ENCODE measurements at regions not wholly inside any gene's neighbourhood (a gene's known extent, or its start where the extent isn't known, plus 50 kb on each side); places are given as distances from the start of the nearest gene placed in this dataset.

DNA sequence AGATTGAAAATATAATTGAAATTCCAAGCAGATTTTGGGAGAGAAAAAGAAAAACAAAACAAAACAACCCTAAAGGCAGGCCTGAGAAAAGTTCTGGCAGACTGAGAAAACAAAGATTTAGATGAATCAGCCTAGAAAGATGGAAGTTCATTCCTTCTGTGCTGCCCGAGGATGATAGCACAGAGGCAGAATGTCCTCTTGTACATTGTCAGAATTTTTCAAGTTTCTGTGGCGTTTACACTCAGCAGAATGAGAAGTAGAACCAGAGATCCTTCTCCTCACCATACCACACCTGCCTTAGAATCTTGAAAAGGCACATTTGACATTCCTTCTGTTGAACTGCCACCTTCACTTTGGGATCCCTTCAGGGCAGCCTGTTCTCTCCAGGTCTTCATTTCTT lies 62.5 kb upstream of the IZUMO1R start (continued):
- TF ChIP-seq, protein P1, sequence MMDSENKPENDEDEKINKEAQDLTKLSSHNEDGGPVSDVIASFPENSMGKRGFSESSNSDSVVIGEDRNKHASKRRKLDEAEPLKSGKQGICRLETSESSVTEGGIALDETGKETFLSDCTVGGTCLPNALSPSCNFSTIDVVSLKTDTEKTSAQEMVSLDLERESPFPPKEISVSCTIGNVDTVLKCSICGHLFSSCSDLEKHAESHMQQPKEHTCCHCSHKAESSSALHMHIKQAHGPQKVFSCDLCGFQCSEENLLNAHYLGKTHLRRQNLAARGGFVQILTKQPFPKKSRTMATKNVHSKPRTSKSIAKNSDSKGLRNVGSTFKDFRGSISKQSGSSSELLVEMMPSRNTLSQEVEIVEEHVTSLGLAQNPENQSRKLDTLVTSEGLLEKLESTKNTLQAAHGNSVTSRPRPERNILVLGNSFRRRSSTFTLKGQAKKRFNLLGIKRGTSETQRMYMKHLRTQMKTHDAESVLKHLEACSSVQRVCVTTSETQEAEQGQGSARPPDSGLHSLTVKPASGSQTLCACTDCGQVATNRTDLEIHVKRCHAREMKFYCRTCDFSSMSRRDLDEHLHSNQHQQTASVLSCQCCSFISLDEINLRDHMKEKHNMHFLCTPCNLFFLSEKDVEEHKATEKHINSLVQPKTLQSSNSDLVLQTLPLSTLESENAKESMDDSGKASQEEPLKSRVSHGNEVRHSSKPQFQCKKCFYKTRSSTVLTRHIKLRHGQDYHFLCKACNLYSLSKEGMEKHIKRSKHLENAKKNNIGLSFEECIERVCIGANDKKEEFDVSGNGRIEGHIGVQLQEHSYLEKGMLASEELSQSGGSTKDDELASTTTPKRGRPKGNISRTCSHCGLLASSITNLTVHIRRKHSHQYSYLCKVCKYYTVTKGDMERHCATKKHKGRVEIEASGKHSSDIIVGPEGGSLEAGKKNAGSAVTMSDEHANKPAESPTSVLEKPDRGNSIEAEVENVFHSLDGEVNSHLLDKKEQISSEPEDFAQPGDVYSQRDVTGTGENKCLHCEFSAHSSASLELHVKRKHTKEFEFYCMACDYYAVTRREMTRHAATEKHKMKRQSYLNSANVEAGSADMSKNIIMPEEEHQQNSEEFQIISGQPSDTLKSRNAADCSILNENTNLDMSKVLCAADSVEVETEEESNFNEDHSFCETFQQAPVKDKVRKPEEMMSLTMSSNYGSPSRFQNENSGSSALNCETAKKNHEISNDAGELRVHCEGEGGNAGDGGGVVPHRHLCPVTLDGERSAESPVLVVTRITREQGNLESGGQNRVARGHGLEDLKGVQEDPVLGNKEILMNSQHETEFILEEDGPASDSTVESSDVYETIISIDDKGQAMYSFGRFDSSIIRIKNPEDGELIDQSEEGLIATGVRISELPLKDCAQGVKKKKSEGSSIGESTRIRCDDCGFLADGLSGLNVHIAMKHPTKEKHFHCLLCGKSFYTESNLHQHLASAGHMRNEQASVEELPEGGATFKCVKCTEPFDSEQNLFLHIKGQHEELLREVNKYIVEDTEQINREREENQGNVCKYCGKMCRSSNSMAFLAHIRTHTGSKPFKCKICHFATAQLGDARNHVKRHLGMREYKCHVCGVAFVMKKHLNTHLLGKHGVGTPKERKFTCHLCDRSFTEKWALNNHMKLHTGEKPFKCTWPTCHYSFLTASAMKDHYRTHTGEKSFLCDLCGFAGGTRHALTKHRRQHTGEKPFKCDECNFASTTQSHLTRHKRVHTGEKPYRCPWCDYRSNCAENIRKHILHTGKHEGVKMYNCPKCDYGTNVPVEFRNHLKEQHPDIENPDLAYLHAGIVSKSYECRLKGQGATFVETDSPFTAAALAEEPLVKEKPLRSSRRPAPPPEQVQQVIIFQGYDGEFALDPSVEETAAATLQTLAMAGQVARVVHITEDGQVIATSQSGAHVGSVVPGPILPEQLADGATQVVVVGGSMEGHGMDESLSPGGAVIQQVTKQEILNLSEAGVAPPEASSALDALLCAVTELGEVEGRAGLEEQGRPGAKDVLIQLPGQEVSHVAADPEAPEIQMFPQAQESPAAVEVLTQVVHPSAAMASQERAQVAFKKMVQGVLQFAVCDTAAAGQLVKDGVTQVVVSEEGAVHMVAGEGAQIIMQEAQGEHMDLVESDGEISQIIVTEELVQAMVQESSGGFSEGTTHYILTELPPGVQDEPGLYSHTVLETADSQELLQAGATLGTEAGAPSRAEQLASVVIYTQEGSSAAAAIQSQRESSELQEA (IDR thresholded peaks at IDR 0.05; ENCODE audit: low read depth), result no peak
- no peak for TF ChIP-seq SMC3 (conservative IDR thresholded peaks at IDR 0.05; ENCODE audit: insufficient read depth, low read depth, low read length)
- TF ChIP-seq, protein P2, sequence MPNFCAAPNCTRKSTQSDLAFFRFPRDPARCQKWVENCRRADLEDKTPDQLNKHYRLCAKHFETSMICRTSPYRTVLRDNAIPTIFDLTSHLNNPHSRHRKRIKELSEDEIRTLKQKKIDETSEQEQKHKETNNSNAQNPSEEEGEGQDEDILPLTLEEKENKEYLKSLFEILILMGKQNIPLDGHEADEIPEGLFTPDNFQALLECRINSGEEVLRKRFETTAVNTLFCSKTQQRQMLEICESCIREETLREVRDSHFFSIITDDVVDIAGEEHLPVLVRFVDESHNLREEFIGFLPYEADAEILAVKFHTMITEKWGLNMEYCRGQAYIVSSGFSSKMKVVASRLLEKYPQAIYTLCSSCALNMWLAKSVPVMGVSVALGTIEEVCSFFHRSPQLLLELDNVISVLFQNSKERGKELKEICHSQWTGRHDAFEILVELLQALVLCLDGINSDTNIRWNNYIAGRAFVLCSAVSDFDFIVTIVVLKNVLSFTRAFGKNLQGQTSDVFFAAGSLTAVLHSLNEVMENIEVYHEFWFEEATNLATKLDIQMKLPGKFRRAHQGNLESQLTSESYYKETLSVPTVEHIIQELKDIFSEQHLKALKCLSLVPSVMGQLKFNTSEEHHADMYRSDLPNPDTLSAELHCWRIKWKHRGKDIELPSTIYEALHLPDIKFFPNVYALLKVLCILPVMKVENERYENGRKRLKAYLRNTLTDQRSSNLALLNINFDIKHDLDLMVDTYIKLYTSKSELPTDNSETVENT (CRISPR knock-in tag; IDR thresholded peaks at IDR 0.05), result no peak
- TF ChIP-seq, protein P3, sequence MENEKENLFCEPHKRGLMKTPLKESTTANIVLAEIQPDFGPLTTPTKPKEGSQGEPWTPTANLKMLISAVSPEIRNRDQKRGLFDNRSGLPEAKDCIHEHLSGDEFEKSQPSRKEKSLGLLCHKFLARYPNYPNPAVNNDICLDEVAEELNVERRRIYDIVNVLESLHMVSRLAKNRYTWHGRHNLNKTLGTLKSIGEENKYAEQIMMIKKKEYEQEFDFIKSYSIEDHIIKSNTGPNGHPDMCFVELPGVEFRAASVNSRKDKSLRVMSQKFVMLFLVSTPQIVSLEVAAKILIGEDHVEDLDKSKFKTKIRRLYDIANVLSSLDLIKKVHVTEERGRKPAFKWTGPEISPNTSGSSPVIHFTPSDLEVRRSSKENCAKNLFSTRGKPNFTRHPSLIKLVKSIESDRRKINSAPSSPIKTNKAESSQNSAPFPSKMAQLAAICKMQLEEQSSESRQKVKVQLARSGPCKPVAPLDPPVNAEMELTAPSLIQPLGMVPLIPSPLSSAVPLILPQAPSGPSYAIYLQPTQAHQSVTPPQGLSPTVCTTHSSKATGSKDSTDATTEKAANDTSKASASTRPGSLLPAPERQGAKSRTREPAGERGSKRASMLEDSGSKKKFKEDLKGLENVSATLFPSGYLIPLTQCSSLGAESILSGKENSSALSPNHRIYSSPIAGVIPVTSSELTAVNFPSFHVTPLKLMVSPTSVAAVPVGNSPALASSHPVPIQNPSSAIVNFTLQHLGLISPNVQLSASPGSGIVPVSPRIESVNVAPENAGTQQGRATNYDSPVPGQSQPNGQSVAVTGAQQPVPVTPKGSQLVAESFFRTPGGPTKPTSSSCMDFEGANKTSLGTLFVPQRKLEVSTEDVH (IDR thresholded peaks at IDR 0.05; ENCODE audit: low read depth, partially characterized antibody), result no peak
- TF ChIP-seq, protein P4, sequence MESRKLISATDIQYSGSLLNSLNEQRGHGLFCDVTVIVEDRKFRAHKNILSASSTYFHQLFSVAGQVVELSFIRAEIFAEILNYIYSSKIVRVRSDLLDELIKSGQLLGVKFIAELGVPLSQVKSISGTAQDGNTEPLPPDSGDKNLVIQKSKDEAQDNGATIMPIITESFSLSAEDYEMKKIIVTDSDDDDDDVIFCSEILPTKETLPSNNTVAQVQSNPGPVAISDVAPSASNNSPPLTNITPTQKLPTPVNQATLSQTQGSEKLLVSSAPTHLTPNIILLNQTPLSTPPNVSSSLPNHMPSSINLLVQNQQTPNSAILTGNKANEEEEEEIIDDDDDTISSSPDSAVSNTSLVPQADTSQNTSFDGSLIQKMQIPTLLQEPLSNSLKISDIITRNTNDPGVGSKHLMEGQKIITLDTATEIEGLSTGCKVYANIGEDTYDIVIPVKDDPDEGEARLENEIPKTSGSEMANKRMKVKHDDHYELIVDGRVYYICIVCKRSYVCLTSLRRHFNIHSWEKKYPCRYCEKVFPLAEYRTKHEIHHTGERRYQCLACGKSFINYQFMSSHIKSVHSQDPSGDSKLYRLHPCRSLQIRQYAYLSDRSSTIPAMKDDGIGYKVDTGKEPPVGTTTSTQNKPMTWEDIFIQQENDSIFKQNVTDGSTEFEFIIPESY (CRISPR knock-in tag; IDR thresholded peaks at IDR 0.05), result no peak
- no peak for TF ChIP-seq ZNF175 (CRISPR knock-in tag; IDR thresholded peaks at IDR 0.05; ENCODE audit: low read depth)
- TF ChIP-seq PHB (CRISPR knock-in tag; IDR thresholded peaks at IDR 0.05), result no peak
